Neutrophil (primary cell): ENCODE measurements at regions not wholly inside any gene's neighbourhood (a gene's known extent, or its start where the extent isn't known, plus 50 kb on each side); places are given as distances from the start of the nearest gene placed in this dataset.

Experiments used
- H3K27ac ChIP-seq: fragments of 200-600 bp; sonication (generic); 2 replicates; pipeline ENCODE4 v1.5.1; 2016; ENCODE audit warnings: mild to moderate bottlenecking, moderate library complexity
- H3K27me3 ChIP-seq: fragments of 200-600 bp; sonication (generic); 2 replicates; pipeline ENCODE4 v1.6.0; 2016; ENCODE audit warnings: mild to moderate bottlenecking
- H3K36me3 ChIP-seq: fragments of 200-600 bp; sonication (generic); 2 replicates; pipeline ENCODE4 v1.5.1; 2017
- H3K4me1 ChIP-seq, 2 experiments: fragments of 200-600 bp in 1 of 2; sonication (generic) in 1 of 2; 1 replicate in 1 of 2; 2 replicates in 1 of 2; pipeline versions ENCODE4 v1.5.1 to v1.6.1; 2013 to 2016; ENCODE audit warnings: low read depth in 1 of 2, low read length in 1 of 2, mild to moderate bottlenecking in 1 of 2, moderate library complexity in 1 of 2; ENCODE audit not compliant: control insufficient read depth in 1 of 2, insufficient read depth in 1 of 2
- H3K4me3 ChIP-seq, 2 experiments: fragments of 200-600 bp in 1 of 2; sonication (generic) in 1 of 2; 1 replicate in 1 of 2; 2 replicates in 1 of 2; pipeline ENCODE4 v1.5.1; 2013 to 2016; ENCODE audit warnings: low read depth in 1 of 2, low read length in 1 of 2, mild to moderate bottlenecking in 1 of 2, moderate library complexity in 1 of 2
- H3K9me3 ChIP-seq: fragments of 200-600 bp; sonication (generic); 2 replicates; pipeline ENCODE4 v1.5.1; 2016
- TF ChIP-seq, protein P1 (sequence below): fragments of 200-600 bp; sonication (generic); IDR thresholded peaks from 2 replicates; pipeline ENCODE4 v1.5.1; 2016; ENCODE audit warnings: antibody characterized with exemption

DNA sequence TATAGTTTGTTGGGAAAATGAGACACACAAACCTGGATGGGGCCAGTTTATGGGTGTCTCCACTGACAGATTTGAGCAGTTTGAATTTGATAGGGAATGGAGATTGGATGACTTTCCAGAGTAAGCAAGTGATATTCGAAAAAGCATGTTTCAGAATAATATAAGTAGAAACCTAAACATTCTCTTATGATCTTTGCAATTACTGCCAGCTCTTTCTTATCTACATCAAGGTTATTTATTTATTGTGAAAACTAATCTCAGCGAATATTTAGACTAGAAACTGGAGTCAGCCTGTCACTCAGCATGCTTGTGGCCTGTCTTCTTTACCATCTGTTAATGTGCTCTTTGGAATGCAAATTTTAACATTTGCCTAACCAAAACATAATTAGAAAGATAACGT, 57.8 kb upstream of the SPPL2A start:
- TF ChIP-seq, protein P1, sequence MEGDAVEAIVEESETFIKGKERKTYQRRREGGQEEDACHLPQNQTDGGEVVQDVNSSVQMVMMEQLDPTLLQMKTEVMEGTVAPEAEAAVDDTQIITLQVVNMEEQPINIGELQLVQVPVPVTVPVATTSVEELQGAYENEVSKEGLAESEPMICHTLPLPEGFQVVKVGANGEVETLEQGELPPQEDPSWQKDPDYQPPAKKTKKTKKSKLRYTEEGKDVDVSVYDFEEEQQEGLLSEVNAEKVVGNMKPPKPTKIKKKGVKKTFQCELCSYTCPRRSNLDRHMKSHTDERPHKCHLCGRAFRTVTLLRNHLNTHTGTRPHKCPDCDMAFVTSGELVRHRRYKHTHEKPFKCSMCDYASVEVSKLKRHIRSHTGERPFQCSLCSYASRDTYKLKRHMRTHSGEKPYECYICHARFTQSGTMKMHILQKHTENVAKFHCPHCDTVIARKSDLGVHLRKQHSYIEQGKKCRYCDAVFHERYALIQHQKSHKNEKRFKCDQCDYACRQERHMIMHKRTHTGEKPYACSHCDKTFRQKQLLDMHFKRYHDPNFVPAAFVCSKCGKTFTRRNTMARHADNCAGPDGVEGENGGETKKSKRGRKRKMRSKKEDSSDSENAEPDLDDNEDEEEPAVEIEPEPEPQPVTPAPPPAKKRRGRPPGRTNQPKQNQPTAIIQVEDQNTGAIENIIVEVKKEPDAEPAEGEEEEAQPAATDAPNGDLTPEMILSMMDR: no peak
- Histone ChIP-seq H3K4me3 (no peak overlapping the region), H3K27ac (no peak overlapping the region), H3K9me3 (no peaks in the 10 kb centered on the region), H3K36me3 (no peaks in the 10 kb centered on the region), H3K27me3 (no peaks in the 10 kb centered on the region), H3K4me1 (no peaks in the 10 kb centered on the region)

DNA sequence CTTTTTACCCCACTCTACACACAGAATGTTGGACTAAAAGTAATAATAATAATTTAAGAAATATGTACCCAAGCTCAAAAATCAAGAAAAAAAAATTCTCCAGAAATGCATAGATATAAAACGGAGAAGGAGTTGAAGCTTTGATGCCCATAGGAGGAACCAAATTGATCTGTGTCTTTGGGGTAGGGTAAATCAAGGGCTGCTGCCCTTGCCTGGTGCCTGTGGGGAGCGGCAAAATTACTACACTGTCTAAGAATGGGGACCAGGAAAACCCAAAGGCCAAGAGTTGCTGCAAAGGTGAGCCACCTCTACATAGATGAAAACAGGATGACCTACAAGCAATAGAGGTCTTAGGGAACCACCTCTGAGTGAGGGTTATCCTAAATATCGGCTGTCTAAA, 56.0 kb upstream of the SPPL2A start:
- Histone ChIP-seq H3K4me3 (no peak overlapping the region), H3K27ac (no peak overlapping the region), H3K36me3 (no peaks in the 10 kb centered on the region), H3K4me1 (no peaks in the 10 kb centered on the region), H3K9me3 (no peaks in the 10 kb centered on the region), H3K27me3 (no peaks in the 10 kb centered on the region)
- TF ChIP-seq, protein P1: no peak

GRCh38 chr15:50820808-50821382, 55.4 kb upstream of the SPPL2A start:
- Histone ChIP-seq H3K27ac (no peak overlapping the region), H3K27me3 (no peaks in the 10 kb centered on the region), H3K36me3 (no peaks in the 10 kb centered on the region), H3K9me3 (no peaks in the 10 kb centered on the region), H3K4me1 (no peaks in the 10 kb centered on the region), H3K4me3 (no peak overlapping the region)
- TF ChIP-seq, protein P1: no peak

- TF ChIP-seq, protein P1: no peak
- H3K36me3 ChIP-seq: no peaks in the 10 kb centered on the region
- H3K27me3 ChIP-seq: no peaks in the 10 kb centered on the region
- no peaks in the 10 kb centered on the region for H3K9me3 ChIP-seq
- H3K4me1 ChIP-seq: no peaks in the 10 kb centered on the region
- H3K27ac ChIP-seq: no peak overlapping the region
- no peak overlapping the region for H3K4me3 ChIP-seq
Measured at GRCh38 chr15:50819344-50819743, 53.8 kb upstream of the SPPL2A start.

DNA sequence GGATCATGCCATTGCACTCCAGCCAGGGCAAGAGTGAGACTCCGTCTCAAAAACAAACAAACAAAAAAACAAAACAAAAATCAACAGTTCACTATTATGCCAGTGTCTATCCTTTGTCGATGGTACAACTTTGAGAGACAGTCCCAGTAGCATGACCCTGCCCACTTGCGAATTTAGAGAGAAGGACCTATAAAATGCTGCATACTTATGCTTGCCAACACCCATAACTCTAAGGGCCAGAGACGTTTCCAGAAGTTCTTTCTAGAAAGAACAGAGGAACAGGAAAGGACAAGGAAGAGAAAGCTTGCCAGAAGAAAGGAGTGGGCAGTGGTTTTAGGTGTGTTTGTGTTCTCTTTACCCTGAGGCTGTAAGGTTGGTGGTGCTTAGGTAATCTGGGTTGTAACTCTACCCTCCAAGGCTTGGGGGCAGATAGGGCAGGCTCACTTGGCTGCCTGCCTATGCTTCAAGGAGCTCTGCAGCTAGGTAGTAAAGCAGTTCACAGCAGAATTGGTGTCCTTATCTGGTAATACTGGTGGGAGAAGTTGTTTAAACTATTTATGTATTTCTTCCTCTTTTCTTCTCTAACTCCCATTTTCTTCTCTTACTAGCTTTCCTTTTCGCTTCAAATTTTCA, 50.6 kb upstream of the SPPL2A start:
- no peak overlapping the region for H3K4me3 ChIP-seq
- H3K4me1 ChIP-seq: no peaks in the 10 kb centered on the region
- TF ChIP-seq, protein P1: no peak
- H3K9me3 ChIP-seq: no peaks in the 10 kb centered on the region
- no peaks in the 10 kb centered on the region for H3K27me3 ChIP-seq
- H3K27ac ChIP-seq: no peak overlapping the region
- H3K36me3 ChIP-seq: no peaks in the 10 kb centered on the region
